AG20443 (cell line): ENCODE measurements at regions not wholly inside any gene's neighbourhood (a gene's known extent, or its start where the extent isn't known, plus 50 kb on each side); places are given as distances from the start of the nearest gene placed in this dataset.
"Not testable (repeated sequence)": the region's sequence is repeated elsewhere in the genome, so short reads cannot be mapped to it uniquely, and the experiment has no call there.

ENCODE experiments used
- DNase-seq: peaks from one replicate; pipeline ENCODE4 v3.0.0; 2012; ENCODE audit warnings: low spot score, mixed read lengths

DNA sequence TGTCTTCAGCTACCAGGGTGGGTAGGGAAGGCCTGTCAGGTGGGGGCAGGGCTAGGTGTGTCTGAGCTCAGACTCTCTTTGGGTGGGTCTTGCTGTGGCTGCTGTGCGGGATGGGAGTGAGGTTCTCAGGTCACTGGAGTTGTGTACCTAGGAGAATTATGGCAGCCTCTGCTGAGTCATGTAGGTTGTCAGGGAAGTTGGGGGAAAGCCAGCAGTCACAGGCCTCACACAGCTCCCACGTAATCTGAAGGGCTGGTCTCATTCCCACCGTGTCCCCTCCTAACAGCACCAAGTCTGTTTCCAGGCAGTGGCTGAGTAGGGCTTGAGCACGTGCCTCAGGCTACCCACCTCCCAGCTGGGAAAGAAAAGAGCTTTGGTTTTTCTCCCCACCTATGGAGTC, 67.0 kb downstream of the CHCHD4 start:
- no peak for DNase-seq

DNA sequence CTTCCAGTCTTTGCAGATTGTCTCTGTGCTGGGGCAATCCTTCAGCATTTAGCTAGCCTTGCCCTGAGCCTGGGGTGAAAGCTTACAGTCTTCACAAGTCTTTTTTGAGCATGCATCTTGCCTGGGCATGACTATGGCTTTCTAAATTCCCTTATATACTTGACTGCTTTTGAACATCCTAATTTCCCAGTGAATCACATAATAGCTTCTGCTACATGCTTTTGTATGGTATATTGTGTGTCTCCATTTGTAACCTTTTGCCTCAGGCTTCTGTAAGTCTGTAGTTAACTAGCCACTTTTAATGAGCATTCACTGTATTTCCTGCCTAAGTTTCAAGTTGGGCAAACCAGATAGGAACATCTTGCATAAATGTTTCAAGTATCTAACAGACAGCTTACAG, 76.8 kb downstream of the CHCHD4 start:
- no peak for DNase-seq

DNA sequence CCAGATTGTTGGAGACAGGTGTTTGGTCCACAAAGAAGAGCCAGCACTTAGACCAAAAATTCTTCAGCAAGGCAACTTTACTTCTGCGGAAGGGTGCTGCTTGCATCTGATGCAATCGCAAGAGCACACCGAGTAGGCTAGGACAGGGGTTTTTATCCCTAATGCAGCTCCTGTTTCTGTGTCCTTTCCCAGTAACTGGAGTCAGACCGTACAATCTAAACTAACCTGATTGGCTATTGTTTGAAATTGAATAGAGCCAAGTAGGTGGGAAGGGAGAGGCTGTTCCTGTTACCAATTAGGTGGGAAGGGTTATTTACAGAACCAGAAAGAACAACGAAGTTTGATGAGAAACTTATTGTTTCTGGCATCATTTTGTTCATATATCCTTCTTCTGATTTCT, 77.6 kb downstream of the CHCHD4 start:
- no peak for DNase-seq

DNA sequence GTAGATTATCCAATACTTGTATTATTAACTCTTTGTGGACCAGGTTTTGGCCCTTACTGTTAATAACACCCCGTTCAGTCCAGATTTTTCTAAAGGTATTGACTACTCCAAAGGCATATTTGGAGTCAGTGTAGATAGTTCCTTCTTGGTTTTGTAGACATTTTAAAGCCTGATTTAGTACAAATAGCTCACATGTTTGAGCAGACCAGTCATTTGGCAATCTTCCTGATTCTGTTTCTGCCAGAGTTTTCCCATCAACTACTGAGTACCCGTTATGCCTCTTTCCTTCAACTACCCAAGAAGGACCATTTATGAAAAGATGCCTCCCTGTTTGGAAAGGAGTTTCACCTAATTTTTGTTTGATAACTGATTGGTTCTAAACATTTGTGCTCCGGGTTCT, 82.0 kb downstream of the CHCHD4 start:
- peak; percentile 45 for DNase-seq

DNA sequence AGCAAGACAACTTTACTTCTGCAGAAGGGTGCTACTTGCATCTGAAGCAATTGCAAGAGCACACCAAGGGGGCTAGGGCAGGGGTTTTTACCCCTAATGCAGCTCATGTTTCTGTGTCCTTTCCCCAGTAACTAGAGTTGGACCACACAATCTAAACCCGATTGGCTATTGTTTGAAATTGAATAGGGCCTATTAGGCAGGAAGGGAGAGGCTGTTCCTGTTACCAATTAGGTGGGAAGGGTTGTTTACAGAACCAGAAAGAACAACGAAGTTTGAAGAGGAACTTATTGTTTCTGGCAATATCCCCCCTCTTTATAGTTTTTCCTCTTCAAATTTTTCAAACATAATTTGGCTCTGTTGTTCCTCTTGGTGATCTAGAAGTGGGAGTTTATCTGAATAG, 85.5 kb downstream of the CHCHD4 start:
- DNase-seq: no peak

DNA sequence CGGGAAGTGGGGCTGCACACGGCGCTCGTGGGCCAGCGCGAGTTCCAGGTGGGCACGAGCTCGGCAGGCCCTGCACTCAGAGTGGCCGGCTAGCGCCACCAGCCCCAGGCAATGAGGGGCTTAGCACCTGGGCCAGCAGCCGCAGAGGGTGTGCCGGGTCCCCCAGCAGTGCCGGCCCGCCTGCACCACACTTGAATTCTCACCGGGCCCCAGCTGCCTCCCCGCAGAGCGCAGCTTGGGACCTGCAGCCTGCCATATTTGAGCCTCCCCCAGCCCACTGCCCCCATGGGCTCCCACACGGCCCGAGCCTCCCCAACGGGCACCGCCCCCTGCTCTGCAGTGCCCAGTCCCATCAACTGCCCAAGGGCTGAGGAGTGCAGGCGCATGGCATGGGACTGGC, 87.5 kb downstream of the CHCHD4 start:
- DNase-seq: no peak

DNA sequence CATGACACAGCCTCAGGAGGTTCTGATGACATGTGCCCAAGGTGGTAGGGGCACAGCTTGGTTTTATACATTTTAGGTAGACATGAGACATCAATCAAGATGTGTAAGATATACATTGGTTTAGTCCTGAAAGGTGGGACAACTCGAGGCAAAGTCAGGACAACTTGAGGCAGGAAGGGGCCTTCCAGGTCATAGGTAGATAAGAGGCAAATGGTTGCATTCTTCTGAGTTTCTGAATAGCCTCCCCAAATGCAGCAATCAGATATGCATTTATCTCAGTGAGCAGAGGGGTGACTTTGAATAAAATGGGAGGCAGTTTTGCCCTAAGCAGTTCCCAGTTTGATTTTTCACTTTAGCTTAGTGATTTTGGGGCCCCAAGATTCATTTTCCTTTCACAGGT, 91.6 kb downstream of the CHCHD4 start:
- DNase-seq: no peak

DNA sequence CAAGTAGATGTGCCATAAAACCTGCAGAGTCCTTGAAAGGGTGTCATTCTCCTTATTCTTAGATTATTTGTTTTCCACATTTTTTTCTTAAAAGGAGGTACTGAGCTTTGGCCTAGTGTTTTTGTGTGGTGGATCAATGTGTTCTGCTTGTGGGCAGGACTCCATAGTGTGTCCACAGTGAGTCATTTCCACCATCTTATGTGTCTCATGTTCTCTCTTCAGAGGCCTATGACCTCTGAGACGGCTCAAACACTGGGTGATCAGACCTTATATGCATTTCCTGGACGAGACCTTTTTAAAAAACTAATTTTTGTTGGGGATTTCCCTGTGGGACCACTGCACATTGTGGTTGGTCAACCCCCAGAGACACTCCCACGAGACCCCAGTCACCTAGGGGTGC, 93.4 kb downstream of the CHCHD4 start:
- no peak for DNase-seq

DNA sequence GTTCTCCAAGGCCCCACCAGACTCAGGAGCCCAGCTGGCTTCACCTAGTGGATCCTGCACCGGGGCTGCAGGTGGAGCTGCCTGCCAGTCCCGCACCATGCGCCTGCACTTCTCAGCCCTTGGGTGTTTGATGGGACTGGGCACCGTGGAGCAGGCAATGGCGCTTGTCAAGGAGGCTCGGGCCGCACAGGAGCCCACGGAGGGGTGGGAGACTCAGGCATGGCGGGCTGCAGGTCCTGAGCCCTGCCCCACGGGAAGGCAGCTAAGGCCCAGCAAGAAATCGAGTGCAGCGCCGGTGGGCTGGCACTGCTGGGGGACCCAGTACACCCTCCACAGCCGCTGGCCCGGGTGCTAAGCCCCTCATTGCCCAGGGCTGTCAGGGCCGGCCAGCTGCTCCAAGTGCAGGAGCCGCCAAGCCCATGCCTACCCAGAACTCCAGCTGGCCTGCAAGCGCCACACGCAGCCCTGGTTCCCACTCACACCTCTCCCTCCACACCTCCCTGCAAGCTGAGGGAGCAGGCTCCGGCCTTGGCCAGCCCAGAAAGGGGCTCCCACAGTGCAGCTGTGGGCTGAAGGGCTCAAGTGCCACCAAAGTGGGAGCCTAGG, 95.2 kb downstream of the CHCHD4 start:
- not testable (repeated sequence) for DNase-seq

DNA sequence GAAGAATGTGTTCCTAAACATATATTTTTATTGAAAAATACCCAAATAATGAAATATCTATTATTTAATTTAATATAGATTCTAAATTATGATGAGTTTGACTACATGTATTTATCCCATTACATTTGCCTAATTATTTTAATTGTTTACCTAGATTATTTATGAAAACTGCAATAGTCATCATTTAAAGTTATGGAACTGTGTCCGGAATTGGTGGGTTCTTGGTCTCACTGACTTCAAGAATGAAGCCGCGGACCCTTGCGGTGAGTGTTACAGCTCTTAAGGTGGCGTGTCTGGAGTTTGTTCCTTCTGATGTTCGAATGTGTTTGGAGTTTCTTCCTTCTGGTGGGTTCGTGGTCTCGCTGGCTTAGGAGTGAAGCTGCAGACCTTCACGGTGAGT, 96.5 kb downstream of the CHCHD4 start:
- not testable (repeated sequence) for DNase-seq

DNA sequence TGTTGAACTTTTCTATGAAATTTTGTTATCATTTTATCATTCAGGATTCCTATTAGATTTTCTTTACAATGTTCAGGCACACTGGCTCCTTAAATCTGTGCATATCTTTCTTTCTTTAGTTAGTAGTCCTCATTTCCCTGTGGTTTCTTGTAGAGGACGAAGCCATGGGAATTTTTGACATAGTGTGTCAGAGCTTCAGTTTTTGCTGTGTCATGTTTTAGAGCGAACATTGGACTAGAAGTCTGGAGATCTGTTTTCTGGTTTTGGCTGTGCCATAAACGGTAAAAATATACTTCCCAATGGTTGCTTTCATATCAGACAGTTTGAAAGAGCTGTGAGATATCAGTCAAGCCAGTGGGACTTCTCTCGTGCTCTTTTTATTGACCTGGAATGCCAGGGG, 105.2 kb downstream of the CHCHD4 start:
- DNase-seq: peak; percentile 20

DNA sequence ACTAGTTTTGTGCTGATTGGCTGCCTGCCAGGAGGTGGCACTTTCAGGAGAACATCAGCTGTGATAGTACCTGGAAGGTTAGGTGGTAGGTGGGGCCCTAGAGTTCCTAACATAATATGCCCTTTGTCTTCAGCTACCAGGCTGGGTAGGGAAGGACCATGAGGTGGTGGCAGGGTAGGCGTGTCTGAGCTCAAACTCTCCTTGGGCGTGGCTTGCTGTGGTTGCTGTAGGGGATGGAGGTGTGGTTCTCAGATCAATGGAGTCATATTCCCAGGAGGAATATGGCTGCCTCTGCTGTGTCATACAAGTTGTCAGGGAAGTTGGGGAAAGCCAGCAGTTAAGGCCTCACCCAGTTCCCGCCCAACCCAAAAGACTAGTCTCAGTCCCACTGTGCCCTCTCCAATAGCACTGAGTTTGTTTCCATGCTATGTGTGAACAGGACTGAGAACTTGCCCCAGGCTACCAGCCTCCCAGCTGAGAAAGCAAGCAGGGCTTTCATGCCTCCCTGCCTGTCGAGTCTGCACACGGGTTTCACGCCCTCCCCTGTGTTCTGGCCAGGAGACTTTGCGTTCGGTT, 107.7 kb downstream of the CHCHD4 start:
- DNase-seq: no peak

DNA sequence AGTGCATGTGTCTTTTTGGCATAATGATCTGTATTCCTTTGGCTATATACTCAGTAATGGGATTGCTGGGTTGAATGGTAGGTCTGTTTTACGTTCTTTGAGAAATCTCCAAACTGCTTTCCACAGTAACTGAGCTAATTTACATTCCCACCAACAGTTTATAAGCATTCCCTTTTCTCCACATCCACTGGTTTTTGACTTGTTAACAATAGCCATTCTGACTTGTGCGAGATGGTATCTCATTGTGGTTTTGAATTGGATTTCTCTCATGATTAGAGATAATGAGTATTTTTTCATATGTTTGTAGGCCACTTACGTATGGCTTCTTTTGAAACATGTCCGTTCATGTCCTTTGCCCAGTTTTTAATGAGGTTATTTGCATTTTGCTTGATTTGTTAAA, 117.7 kb downstream of the CHCHD4 start:
- DNase-seq: no peak

DNA sequence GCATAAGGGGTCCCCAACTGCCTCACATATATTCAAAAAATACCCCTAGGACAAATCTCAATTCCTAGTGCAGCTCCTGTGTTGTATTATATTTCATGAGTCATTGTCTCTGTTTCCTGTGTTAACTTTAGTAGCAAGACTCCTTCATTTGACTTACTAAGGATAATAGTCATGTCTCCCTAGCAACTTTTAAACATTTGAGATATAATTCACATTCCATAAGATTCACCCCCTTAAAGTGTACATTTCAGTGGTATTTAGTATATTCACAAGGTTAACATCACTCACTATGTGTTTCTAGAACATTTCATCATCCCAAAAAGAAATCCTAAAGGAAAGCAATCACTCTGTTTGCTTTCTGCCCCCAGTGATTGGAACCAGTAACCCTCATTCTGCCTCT, 121.3 kb upstream of the WNT7A start:
- DNase-seq: no peak

DNA sequence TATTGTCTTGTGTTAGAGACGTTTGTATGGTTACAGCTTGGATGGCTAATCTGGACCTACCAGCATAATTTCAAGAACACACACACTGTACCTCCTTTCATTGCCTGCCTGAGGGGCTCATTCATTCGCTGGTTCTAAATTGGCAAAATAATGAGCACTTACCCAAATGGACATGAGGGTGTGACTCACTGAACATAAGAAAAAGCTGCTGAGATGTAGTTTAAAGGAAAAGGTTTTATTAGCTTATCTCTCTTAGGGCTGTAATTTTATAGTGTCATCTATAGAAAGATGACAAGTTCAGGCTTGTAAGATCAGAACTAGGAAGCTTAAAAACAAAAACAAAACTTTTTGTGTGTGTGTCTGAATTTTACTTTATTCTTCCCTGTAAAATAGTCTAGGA, 120.7 kb upstream of the WNT7A start:
- DNase-seq: no peak

DNA sequence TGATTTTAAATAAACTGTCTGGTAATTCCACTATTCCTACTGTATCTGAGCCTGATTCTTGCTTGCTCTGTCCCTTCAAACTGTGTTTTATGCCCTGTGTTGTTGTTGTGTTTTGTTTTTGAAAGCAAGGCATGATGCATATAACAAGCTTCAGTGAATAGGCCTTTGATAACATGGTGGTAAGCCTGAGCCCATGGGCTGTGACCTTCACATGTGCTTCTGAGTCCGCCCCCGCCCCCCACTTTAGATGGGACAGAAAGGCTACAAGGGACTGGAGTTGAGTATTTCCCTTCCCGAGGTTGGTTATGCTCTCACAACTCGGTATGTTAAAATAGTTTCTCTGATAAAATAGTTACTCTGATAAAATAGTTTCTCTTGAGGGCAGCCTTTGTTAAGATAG, 119.0 kb upstream of the WNT7A start:
- no peak for DNase-seq

DNA sequence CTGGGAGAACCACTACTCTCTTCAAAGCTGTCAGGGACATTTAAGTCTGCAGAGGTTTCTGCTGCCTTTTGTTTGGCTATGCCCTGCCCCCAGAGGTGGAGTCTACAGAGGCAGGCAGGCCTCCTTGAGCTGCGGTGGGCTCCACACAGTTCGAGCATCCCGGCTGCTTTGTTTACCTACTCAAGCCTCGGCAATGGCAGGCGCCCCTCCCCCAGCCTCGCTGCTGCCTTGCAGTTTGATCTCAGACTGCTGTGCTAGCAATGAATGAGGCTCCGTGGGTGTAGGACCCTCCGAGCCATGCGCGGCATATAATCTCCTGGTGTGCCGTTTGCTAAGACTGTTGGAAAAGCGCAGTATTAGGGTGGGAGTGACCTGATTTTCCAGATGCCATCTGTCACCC, 115.3 kb upstream of the WNT7A start:
- not testable (repeated sequence) for DNase-seq

DNA sequence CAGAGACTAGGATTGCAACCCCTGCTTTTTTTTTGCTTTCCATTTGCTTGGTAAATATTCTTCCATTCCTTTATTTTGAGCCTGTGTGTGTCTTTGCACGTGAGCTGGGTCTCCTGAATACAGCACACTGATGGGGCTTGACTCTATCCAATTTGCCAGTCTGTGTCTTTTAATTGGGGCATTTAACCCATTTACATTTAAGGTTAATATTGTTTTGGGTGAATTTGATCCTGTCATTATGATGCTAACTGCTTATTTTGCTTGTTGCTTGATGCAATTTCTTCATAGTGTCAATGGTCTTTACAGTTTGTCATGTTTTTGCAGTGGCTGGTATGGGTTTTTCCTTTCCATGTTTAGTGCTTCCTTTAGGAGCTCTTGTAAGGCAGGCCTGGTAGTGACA, 109.1 kb upstream of the WNT7A start:
- not testable (repeated sequence) for DNase-seq

DNA sequence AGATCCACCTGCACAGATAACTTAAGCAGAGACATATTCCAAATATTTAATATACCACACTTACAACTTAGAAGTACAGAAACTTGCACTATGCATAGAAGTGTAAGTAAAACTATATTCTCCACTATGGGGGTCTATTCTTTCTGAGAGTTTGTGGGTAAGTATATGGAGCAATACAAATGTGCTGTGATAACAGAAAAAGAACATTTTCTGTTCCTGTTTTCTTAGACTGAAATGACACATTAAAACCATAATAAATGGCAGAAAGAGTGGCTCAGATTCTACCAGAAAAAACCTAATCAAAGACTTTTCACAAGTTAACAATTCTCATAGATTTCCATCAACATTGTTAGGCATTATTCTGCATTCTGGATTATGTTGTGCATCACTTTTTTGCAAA, 96.6 kb upstream of the WNT7A start:
- DNase-seq: no peak

DNA sequence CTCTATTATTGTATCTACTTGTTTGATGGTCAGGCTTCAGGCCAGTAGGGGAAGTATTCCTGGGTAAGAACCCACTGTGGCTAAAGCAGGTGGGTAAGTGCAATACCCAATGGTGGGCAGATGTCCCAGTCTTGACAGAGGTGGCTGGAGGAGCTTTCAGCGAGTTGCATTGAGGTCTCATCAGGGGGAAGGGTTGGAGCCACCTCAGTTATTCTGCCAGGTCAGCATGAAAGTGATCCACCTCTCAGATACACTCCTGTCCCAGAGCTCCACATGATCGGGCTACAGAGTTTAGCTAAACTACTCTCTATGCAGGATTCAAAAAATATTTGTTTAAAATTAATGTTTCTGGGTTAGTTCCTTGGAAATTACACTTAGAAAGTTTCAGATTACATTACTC, 95.8 kb upstream of the WNT7A start:
- DNase-seq: no peak

DNA sequence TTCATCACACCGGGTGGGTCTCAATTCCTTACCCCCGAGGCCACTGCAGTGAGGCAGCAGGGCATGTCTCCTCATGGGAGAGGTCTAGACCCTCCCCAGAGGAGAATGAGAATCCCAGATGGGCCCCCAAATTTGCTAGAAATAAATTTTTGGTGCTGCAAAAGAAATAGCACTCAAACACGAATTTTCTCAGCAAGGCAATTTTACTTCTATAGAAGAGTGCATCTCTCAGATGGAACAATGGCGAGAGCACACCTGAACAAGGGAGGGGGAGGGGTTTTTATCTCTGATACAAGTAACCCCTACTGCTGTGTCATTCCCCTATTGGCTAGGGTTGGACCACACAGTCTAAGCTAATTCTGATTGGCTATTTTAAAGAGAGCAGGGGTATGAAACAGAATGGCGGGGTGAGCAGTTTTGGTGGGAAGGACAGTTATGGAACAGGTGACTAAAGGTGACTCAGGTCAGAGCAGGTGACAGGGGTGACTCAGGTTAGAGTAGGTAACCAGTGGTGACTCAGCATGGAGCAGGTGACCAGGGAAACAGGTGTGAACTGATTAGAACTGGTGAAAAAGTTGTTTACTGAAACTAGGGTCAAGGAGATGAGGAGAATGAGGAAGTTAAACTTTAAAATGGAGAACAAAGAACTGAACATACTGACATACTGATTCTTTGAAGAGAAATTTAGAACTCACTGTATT, 93.0 kb upstream of the WNT7A start:
- no peak for DNase-seq

DNA sequence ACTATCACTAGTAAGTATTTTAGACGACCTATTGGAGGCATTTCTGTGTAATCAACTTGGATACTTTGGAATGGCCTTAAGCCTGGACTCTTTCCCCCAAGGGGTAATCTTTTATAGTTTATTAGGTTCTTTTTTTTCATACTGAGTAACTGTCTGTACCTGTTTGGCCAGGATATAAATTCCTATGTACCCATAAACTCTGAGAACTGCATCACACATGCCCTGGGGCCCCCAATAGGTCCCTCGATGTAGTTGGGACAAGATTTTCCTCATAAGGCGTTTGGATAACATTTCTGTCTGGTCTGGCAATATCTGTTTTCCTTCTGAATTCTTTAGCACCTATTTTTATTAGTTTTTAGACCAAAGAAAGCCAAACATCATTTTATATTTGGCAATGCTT, 86.4 kb upstream of the WNT7A start:
- DNase-seq: no peak

DNA sequence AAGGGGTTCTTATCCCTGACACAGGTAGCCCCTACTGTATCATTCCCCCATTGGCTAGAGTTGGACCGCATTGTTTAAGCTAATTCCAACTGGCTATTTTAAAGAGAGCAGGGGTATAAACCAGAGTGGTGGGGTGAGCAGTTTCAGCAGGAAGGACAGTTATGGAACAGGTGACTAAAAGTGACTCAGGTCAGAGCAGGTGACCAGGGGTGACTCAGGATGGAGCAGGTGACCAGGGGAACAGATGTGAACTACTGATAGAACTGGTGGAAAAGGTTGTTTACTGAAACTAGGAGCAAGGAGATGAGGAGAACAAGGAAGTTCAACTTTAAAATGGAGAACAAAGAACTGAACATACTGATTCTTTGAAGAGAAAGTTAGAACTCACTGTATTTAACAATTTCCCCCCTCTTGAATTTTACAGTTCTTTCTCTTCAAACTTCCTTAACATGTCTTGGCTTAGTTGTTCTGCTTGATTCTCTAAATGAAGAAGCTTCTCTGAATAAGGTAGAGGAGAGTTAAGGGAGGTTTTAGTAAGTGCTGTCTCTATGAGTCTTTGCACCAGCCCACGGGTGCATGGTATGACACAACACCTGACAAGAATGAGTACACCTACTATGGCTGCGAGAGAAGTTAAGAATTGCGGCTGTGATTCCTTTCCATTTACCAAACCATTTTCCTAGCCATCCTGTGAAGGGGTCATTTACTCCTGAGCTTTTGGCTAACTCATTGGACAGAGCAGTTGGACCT, 83.4 kb upstream of the WNT7A start:
- DNase-seq: no peak
